Upper lobe of right lung (tissue), 1 donor: ENCODE measurements at regions not wholly inside any gene's neighbourhood (a gene's known extent, or its start where the extent isn't known, plus 50 kb on each side); places are given as distances from the start of the nearest gene placed in this dataset.

Source experiments
- ATAC-seq: fragments of 200-7000 bp; cut with Tn5 transposase; one replicate; pipeline ENCODE4 v1.9.1; 2020; ENCODE audit warnings: mild to moderate bottlenecking, moderate library complexity
- DNase-seq: peaks from one replicate; pipeline ENCODE4 v3.0.0-alpha.2; 2020
- H3K27ac ChIP-seq: fragments of 200-600 bp; one replicate; pipeline ENCODE4 v1.8.0; 2022
- H3K27me3 ChIP-seq: fragments of 200-600 bp; one replicate; pipeline ENCODE4 v1.8.0; 2022; ENCODE audit warnings: mild to moderate bottlenecking
- H3K36me3 ChIP-seq: fragments of 200-600 bp; one replicate; pipeline ENCODE4 v1.8.0; 2022
- H3K4me1 ChIP-seq: fragments of 200-600 bp; one replicate; pipeline ENCODE4 v1.8.0; 2022
- H3K4me3 ChIP-seq: fragments of 200-600 bp; one replicate; pipeline ENCODE4 v1.8.0; 2022; ENCODE audit warnings: mild to moderate bottlenecking
- H3K9me3 ChIP-seq: fragments of 200-600 bp; one replicate; pipeline ENCODE4 v1.8.0; 2022
- CTCF ChIP-seq: fragments of 200-600 bp; IDR thresholded peaks from one replicate; pipeline ENCODE4 v1.8.0; 2022; ENCODE audit warnings: antibody characterized with exemption
- intact Hi-C: fragments of 100-400 bp; cut with DNase I; formaldehyde crosslinking; loops from one replicate; pipeline ENCODE4 v1.11.0; 2022
- donor health status: DM: no; HTN: yes; CAD: no; lungs with severe emphysema.

- intact Hi-C loops = no loop called here
- no peak for DNase-seq
- no peak for TF ChIP-seq CTCF
- Histone ChIP-seq H3K27me3 (no peaks in the 10 kb centered on the region), H3K4me1 (no peaks in the 10 kb centered on the region), H3K36me3 (no peaks in the 10 kb centered on the region), H3K4me3 (no peak overlapping the region), H3K27ac (no peak overlapping the region), H3K9me3 (no peaks in the 10 kb centered on the region)
- ATAC-seq = no peak
These were observed 74.9 kb downstream of the CLDN34 start for GRCh38 chrX:10042055-10042454.

- no peak overlapping the region for H3K27ac ChIP-seq
- H3K9me3 ChIP-seq = no peaks in the 10 kb centered on the region
- DNase-seq = no peak
- no peak for TF ChIP-seq CTCF
- H3K4me3 ChIP-seq = no peak overlapping the region
- intact Hi-C loops = no loop called here
- peaks cover 9% of the 10 kb centered on the region for H3K4me1 ChIP-seq
- no peaks in the 10 kb centered on the region for H3K27me3 ChIP-seq
- no peaks in the 10 kb centered on the region for H3K36me3 ChIP-seq
- ATAC-seq = no peak
These were observed 76.2 kb downstream of the CLDN34 start for GRCh38 chrX:10043386-10043785.

GRCh38 chrX:10044021-10044420 lies 76.9 kb downstream of the CLDN34 start:
- ATAC-seq (no peak), DNase-seq (no peak)
- Histone ChIP-seq H3K4me3 (no peak overlapping the region), H3K27ac (no peak overlapping the region), H3K36me3 (no peaks in the 10 kb centered on the region), H3K27me3 (no peaks in the 10 kb centered on the region), H3K9me3 (no peaks in the 10 kb centered on the region), H3K4me1 (peaks cover 15% of the 10 kb centered on the region)
- no peak for TF ChIP-seq CTCF
- intact Hi-C loops = no loop called here

- no peak for ATAC-seq
- H3K4me1 ChIP-seq = peaks cover 26% of the 10 kb centered on the region
- H3K27me3 ChIP-seq = no peaks in the 10 kb centered on the region
- H3K27ac ChIP-seq = no peak overlapping the region
- no peak for DNase-seq
- H3K4me3 ChIP-seq = no peak overlapping the region
- TF ChIP-seq CTCF = no peak
- intact Hi-C loops = no loop called here
- no peaks in the 10 kb centered on the region for H3K9me3 ChIP-seq
- no peaks in the 10 kb centered on the region for H3K36me3 ChIP-seq
These were observed 78.3 kb downstream of the CLDN34 start for GRCh38 chrX:10045327-10046000.

- no peaks in the 10 kb centered on the region for H3K36me3 ChIP-seq
- no peak for TF ChIP-seq CTCF
- H3K27me3 ChIP-seq = no peaks in the 10 kb centered on the region
- ATAC-seq (no peak), DNase-seq (no peak)
- H3K4me3 ChIP-seq = no peak overlapping the region
- intact Hi-C loops = no loop called here
- H3K4me1 ChIP-seq = peaks cover 26% of the 10 kb centered on the region
- no peaks in the 10 kb centered on the region for H3K9me3 ChIP-seq
- peak overlapping the region; percentile 6 for H3K27ac ChIP-seq
These were observed 80.0 kb downstream of the CLDN34 start for GRCh38 chrX:10047133-10047532.

- no peak for TF ChIP-seq CTCF
- Histone ChIP-seq H3K27me3 (no peaks in the 10 kb centered on the region), H3K36me3 (no peaks in the 10 kb centered on the region), H3K27ac (peak overlapping the region; percentile 6), H3K4me3 (no peak overlapping the region), H3K4me1 (peaks cover 26% of the 10 kb centered on the region), H3K9me3 (no peaks in the 10 kb centered on the region)
- no peak for DNase-seq
- no peak for ATAC-seq
- intact Hi-C loops = no loop called here
These were observed 80.5 kb downstream of the CLDN34 start for GRCh38 chrX:10047631-10048030.
